Adrenal gland (tissue), 9 donors: ENCODE measurements at regions not wholly inside any gene's neighbourhood (a gene's known extent, or its start where the extent isn't known, plus 50 kb on each side); places are given as distances from the start of the nearest gene placed in this dataset.

Experiments
- DNase-seq, 7 donors: peaks; one replicate each; pipeline ENCODE4 v3.0.0-alpha.2; 2019 to 2020
- H3K27ac ChIP-seq, 5 donors: fragments of 200-600 bp; sonication (generic) in 4 of 5; 1 replicate in 3 of 5; 2 replicates in 2 of 5; pipeline versions ENCODE4 v1.5.1 to v1.8.0; 2016 to 2020; ENCODE audit warnings: mild to moderate bottlenecking in 1 of 5
- H3K27me3 ChIP-seq: fragments of 200-600 bp; 2 replicates; pipeline ENCODE4 v1.8.0; 2021
- H3K36me3 ChIP-seq, 2 donors: fragments of 200-600 bp; replicated peaks in 1 of 2; 1 replicate in 1 of 2; 2 replicates in 1 of 2; pipeline versions ENCODE4 v1.5.1 to v1.8.0; 2018 to 2022
- H3K4me1 ChIP-seq, 2 donors: fragments of 200-600 bp; replicated peaks in 1 of 2; 1 replicate in 1 of 2; 2 replicates in 1 of 2; pipeline versions ENCODE4 v1.5.1 to v1.8.0; 2018 to 2021
- H3K4me3 ChIP-seq, 4 donors: fragments of 200-600 bp; sonication (generic) in 3 of 4; one replicate each; pipeline ENCODE4 v1.5.1; 2016 to 2018
- H3K9me3 ChIP-seq, 3 donors: fragments of 200-600 bp; sonication (generic) in 1 of 3; replicated peaks in 1 of 3; 1 replicate in 2 of 3; 2 replicates in 1 of 3; pipeline versions ENCODE4 v1.5.1 to v1.8.0; 2016 to 2021
- POLR2A ChIP-seq, 2 donors: fragments of 450-650 bp; IDR thresholded peaks; one replicate each; pipeline ENCODE4 v1.6.1; 2017; ENCODE audit warnings: antibody characterized with exemption in 2 of 2, mild to moderate bottlenecking in 2 of 2, moderate library complexity in 1 of 2
- WGBS, 4 donors: extraction: QIAGEN DNeasy Blood & Tissue Kit in 2 of 4; methylation state at CpG; one replicate each; pipeline versions ENCODE4 v1.1.5 to v1.1.7; 2013 to 2017; 5-methylcytosine and 5-hydroxymethylcytosine counted together
- intact Hi-C, 2 donors: fragments of 100-400 bp; cut with DNase I; formaldehyde crosslinking; loops; one replicate each; pipeline versions ENCODE4 v1.14.1 to v1.15.0; 2022 to 2023
- TF ChIP-seq, protein P1 (sequence below), 6 experiments: fragments of 450-650 bp in 4 of 6; fragments of 200-600 bp in 2 of 6; sonication (generic) in 1 of 6; IDR thresholded peaks; 1 replicate in 5 of 6; 2 replicates in 1 of 6; pipeline versions ENCODE4 v1.5.1 to v1.8.0; 2016 to 2021; ENCODE audit warnings: antibody characterized with exemption in 6 of 6, mild to moderate bottlenecking in 2 of 6, moderate library complexity in 1 of 6
- donor health status: healthy with polysubstance abuse.
- donor health status: Bipolar disorder and iron deficiency.
- donor health status: DM: yes; HTN: yes; CAD: no.
- donor health status: DM: no; HTN: no; CAD: no.
- donor health status: DM: no; HTN: no; CAD: no.

DNA sequence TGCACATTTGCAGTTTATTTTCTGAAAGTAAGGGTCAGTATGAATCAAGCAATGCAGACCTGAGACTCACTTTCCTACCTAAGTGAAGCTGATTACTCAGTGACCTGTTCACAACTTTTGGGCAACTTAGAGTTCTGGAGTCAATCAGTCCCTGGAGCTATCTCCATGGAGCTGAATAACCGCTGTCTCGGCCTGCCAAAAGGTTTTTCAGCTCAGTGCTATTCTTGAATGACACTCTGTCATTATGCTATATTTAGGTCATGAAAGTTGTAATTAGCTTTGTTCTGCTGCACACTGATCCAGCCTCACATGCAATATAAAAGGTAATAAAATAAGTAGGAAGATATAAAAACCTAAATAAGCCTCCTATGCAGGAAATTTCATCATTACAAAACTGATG lies 356.0 kb downstream of the BMP2 start:
- H3K27me3 ChIP-seq: no peaks in the 10 kb centered on the region
- DNase-seq: no peak
- 82 to 100% (median 90%) methylated on average over 2 of the region's 2 CpGs for WGBS, 4 donors
- H3K4me1 ChIP-seq: no peaks in the 10 kb centered on the region
- no peak overlapping the region for H3K4me3 ChIP-seq
- TF ChIP-seq POLR2A (IDR thresholded peaks at IDR 0.05): no peak
- TF ChIP-seq, protein P1, sequence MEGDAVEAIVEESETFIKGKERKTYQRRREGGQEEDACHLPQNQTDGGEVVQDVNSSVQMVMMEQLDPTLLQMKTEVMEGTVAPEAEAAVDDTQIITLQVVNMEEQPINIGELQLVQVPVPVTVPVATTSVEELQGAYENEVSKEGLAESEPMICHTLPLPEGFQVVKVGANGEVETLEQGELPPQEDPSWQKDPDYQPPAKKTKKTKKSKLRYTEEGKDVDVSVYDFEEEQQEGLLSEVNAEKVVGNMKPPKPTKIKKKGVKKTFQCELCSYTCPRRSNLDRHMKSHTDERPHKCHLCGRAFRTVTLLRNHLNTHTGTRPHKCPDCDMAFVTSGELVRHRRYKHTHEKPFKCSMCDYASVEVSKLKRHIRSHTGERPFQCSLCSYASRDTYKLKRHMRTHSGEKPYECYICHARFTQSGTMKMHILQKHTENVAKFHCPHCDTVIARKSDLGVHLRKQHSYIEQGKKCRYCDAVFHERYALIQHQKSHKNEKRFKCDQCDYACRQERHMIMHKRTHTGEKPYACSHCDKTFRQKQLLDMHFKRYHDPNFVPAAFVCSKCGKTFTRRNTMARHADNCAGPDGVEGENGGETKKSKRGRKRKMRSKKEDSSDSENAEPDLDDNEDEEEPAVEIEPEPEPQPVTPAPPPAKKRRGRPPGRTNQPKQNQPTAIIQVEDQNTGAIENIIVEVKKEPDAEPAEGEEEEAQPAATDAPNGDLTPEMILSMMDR (IDR thresholded peaks at IDR 0.05): no peak
- H3K27ac ChIP-seq: no peak overlapping the region
- no peaks in the 10 kb centered on the region for H3K36me3 ChIP-seq
- intact Hi-C loops: no loop called here
- H3K9me3 ChIP-seq: no peaks in the 10 kb centered on the region

DNA sequence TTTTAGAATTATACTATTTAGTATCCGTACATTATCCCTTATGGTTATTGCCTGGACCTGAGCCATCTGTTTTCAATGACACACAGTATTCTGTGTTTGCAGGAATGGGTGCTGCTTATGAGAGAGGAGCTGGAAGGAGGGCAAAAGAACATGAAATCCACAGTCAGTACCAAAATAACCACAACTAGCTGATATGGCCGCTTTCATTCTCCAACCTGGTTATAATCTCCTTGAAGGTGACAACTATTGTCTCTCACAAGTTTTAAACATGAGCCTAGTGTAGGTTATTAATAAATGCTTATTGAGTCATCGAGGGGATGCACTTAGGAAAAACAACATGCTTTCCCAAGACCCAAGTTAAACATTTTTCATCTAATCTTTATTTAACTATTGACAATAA lies 356.6 kb downstream of the BMP2 start:
- TF ChIP-seq, protein P1 (IDR thresholded peaks at IDR 0.05): no peak
- no peak for TF ChIP-seq POLR2A (IDR thresholded peaks at IDR 0.05)

DNA sequence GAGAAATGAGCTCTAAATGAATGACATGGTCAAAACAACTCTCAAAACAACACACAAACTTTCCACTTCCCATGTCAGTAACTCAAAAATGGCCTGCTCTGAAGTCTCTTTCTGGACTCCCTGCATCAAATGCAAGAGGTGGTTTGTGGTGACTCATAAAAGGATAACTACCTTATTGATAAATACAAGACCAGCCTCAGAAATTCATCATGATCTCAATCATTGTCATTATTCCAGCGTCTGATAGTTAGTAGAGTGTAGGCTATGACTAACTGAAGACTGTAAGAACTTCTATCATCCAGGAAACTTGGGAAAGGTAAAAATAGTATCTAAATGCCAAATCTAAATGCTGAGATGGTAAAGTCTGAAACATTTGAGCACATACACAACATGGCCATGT lies 369.4 kb downstream of the BMP2 start:
- 81 to 100% (median 88%) methylated on average over 1 of the region's 1 CpG for WGBS, 4 donors
- Histone ChIP-seq H3K36me3 (no peaks in the 10 kb centered on the region), H3K27me3 (no peaks in the 10 kb centered on the region), H3K9me3 (no peaks in the 10 kb centered on the region), H3K4me1 (no peaks in the 10 kb centered on the region), H3K4me3 (no peak overlapping the region), H3K27ac (no peak overlapping the region)
- intact Hi-C loops: no loop called here
- no peak for DNase-seq
- TF ChIP-seq POLR2A (IDR thresholded peaks at IDR 0.05): no peak
- TF ChIP-seq, protein P1 (IDR thresholded peaks at IDR 0.05): no peak

More for the DNA sequence above, 356.6 kb downstream of the BMP2 start:
- no peaks in the 10 kb centered on the region for H3K9me3 ChIP-seq
- WGBS, 4 donors: 80 to 89% (median 86%) methylated on average over 3 of the region's 3 CpGs
- no peak overlapping the region for H3K27ac ChIP-seq
- no peaks in the 10 kb centered on the region for H3K36me3 ChIP-seq
- H3K4me1 ChIP-seq: no peaks in the 10 kb centered on the region
- no peak for DNase-seq
- no peak overlapping the region for H3K4me3 ChIP-seq
- no peaks in the 10 kb centered on the region for H3K27me3 ChIP-seq
- intact Hi-C loops: no loop called here

DNA sequence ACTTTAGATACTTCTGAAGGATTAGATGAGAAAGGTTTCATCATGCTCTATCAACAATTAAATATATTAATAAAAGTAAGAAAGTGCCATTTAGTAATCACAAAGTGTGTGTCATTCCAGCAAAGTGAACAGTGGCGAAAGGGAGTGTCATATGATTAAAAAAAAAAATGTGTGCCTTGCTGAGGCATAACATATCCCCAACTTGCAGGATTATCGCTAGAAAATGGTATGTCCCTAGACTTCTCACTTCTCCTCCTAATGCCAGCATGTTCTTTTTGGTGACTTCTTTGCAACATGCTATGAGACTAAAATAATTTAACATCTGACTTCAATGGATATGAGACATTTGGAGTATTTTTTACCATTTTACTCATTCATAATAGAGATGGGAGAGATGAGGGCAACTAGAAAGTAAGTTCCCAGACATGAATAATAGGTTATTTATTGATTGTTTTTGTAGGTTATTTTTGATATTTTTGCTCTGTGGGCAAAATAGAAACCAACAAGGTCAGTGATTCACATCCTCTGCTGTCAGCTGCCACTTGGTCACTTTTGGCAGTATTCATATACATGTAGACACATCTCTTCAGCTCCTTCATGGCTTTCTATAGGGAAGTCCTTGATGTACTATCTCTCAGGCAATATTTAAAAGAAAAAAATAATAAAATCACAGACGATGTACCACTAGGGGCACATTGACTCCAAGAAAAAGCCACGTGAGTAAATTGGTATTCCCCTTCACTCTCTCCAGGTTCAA lies 370.1 kb downstream of the BMP2 start:
- H3K36me3 ChIP-seq: no peaks in the 10 kb centered on the region
- H3K27me3 ChIP-seq: no peaks in the 10 kb centered on the region
- no peaks in the 10 kb centered on the region for H3K4me1 ChIP-seq
- no peak for TF ChIP-seq POLR2A (IDR thresholded peaks at IDR 0.05)
- TF ChIP-seq, protein P1 (IDR thresholded peaks at IDR 0.05): no peak
- intact Hi-C loops: no loop called here
- no peak overlapping the region for H3K4me3 ChIP-seq
- no peak overlapping the region for H3K27ac ChIP-seq
- no peak for DNase-seq
- 60 to 74% (median 68%) methylated on average over 4 of the region's 4 CpGs for WGBS, 4 donors
- H3K9me3 ChIP-seq: no peaks in the 10 kb centered on the region
